HG03575 (cell line): ENCODE measurements at regions not wholly inside any gene's neighbourhood (a gene's known extent, or its start where the extent isn't known, plus 50 kb on each side); places are given as distances from the start of the nearest gene placed in this dataset.
"Not testable (repeated sequence)": the region's sequence is repeated elsewhere in the genome, so short reads cannot be mapped to it uniquely, and the experiment has no call there.

Source experiments
- ATAC-seq: cut with Tn5 transposase; IDR thresholded peaks from one replicate; pipeline ENCODE4 v1.9.1; 2021; ENCODE audit not compliant: unreplicated experiment, insufficient number of reproducible peaks, low FRiP score; ENCODE audit errors: extremely low read depth

GRCh38 chr9:29212397-29213387 is 1639.4 kb upstream of the C9orf72 start:
- no peak for ATAC-seq

- no peak for ATAC-seq
Observed at GRCh38 chr9:29213417-29214153, 1640.3 kb upstream of the C9orf72 start, which contains the start of gene LINGO2. Gene LINGO2 (minus strand): TSS chr9:29213601.

GRCh38 chr9:29214154-29214689 is 1640.9 kb upstream of the C9orf72 start:
- ATAC-seq, result no peak

- ATAC-seq, result no peak
Observed at GRCh38 chr9:29214690-29215253, 1641.5 kb upstream of the C9orf72 start.

- ATAC-seq, result no peak
Observed at GRCh38 chr9:29217966-29218365, 1644.7 kb upstream of the C9orf72 start.

GRCh38 chr9:29220596-29221251 is 1647.4 kb upstream of the C9orf72 start:
- no peak for ATAC-seq

- ATAC-seq, result no peak
Observed at GRCh38 chr9:29228558-29228957, 1655.3 kb upstream of the C9orf72 start.

- no peak for ATAC-seq
Observed at GRCh38 chr9:29230931-29231330, 1657.7 kb upstream of the C9orf72 start.

GRCh38 chr9:29233193-29233592 is 1659.9 kb upstream of the C9orf72 start:
- ATAC-seq, result no peak

- ATAC-seq, result no peak
Observed at GRCh38 chr9:29241320-29241719, 1668.0 kb upstream of the C9orf72 start.

GRCh38 chr9:29245351-29245750 is 1672.1 kb upstream of the C9orf72 start:
- ATAC-seq, result no peak

- ATAC-seq, result not testable (repeated sequence)
Observed at GRCh38 chr9:29270400-29270799, 1697.1 kb upstream of the C9orf72 start.

GRCh38 chr9:29282121-29282520 is 1708.8 kb upstream of the C9orf72 start:
- no peak for ATAC-seq

GRCh38 chr9:29285818-29286217 is 1712.5 kb upstream of the C9orf72 start:
- no peak for ATAC-seq

GRCh38 chr9:29289365-29289764 is 1716.1 kb upstream of the C9orf72 start:
- ATAC-seq, result no peak

- ATAC-seq, result no peak
Observed at GRCh38 chr9:29290516-29290915, 1717.2 kb upstream of the C9orf72 start.

- ATAC-seq, result no peak
Observed at GRCh38 chr9:29297592-29297991, 1724.3 kb upstream of the C9orf72 start.

- no peak for ATAC-seq
Observed at GRCh38 chr9:29311221-29311620, 1737.9 kb upstream of the C9orf72 start.

GRCh38 chr9:29312327-29312726 is 1739.0 kb upstream of the C9orf72 start:
- no peak for ATAC-seq
